ENCODE measurements at regions not wholly inside any gene's neighbourhood (a gene's known extent, or its start where the extent isn't known, plus 50 kb on each side); places are given as distances from the start of the nearest gene placed in this dataset.

DNA sequence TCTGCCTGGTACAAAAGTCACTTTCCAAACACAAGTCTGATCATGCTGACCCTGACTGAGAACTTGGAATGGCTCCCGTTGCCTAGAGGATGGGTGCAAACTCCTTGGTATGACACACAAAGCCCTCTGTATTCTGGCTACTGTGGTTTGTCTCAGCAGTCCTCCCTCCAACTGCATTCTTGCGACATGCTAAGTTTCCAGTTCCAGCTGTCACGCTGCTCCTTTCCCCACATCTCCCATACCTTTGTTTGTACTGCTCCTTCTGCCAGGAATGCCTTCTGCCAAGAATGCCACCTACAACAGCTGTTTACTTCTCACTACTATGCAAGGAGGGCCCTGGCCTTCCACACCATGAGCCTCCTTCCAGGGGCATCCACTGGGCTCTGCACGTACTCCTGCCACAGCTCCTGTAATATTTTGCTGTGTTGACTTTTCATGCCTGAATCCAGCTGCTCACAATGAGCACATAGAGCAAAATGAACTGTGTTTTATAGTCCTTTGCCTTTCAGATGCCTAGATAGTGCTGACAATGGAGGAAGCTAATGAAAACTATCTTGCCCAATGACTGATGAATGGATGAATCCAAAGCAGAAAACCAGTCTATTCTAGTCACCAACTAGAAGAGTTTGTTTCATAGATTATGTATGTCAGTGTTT, 543.7 kb downstream of the EFNB2 start:
- TF ChIP-seq, protein P1, sequence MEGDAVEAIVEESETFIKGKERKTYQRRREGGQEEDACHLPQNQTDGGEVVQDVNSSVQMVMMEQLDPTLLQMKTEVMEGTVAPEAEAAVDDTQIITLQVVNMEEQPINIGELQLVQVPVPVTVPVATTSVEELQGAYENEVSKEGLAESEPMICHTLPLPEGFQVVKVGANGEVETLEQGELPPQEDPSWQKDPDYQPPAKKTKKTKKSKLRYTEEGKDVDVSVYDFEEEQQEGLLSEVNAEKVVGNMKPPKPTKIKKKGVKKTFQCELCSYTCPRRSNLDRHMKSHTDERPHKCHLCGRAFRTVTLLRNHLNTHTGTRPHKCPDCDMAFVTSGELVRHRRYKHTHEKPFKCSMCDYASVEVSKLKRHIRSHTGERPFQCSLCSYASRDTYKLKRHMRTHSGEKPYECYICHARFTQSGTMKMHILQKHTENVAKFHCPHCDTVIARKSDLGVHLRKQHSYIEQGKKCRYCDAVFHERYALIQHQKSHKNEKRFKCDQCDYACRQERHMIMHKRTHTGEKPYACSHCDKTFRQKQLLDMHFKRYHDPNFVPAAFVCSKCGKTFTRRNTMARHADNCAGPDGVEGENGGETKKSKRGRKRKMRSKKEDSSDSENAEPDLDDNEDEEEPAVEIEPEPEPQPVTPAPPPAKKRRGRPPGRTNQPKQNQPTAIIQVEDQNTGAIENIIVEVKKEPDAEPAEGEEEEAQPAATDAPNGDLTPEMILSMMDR (IDR thresholded peaks at IDR 0.05) = no peak
- TF ChIP-seq POLR2A (IDR thresholded peaks at IDR 0.05) = no peak

All from vagina (tissue), 2 donors.